Dendritic cell treated with granulocyte-macrophage colony-stimulating factor and Interleukin-4, amounts not matched to agents 40 ng/mL and 50 ng/mL, for 4 days (primary cell): ENCODE measurements at regions not wholly inside any gene's neighbourhood (a gene's known extent, or its start where the extent isn't known, plus 50 kb on each side); places are given as distances from the start of the nearest gene placed in this dataset.

Source experiments
- H3K27ac Mint-ChIP-seq: one replicate; pipeline ENCODE4 v1.8.0; 2022; ENCODE audit warnings: mild to moderate bottlenecking, mixed read lengths
- H3K27me3 Mint-ChIP-seq: one replicate; pipeline ENCODE4 v1.8.0; 2022; ENCODE audit warnings: mild to moderate bottlenecking, mixed read lengths
- H3K36me3 Mint-ChIP-seq: one replicate; pipeline ENCODE4 v1.8.0; 2022; ENCODE audit warnings: low read depth, mixed read lengths
- H3K4me1 Mint-ChIP-seq: one replicate; pipeline ENCODE4 v1.8.0; 2022; ENCODE audit warnings: low read depth, mixed read lengths
- H3K4me3 Mint-ChIP-seq: one replicate; pipeline ENCODE4 v1.8.0; 2022; ENCODE audit warnings: mild to moderate bottlenecking, moderate library complexity, mixed read lengths
- H3K9me3 Mint-ChIP-seq: one replicate; pipeline ENCODE4 v1.8.0; 2022; ENCODE audit warnings: mixed read lengths
- intact Hi-C: fragments of 100-400 bp; cut with micrococcal nuclease; formaldehyde crosslinking; loops from one replicate; pipeline ENCODE4 v1.15.0; 2022

DNA sequence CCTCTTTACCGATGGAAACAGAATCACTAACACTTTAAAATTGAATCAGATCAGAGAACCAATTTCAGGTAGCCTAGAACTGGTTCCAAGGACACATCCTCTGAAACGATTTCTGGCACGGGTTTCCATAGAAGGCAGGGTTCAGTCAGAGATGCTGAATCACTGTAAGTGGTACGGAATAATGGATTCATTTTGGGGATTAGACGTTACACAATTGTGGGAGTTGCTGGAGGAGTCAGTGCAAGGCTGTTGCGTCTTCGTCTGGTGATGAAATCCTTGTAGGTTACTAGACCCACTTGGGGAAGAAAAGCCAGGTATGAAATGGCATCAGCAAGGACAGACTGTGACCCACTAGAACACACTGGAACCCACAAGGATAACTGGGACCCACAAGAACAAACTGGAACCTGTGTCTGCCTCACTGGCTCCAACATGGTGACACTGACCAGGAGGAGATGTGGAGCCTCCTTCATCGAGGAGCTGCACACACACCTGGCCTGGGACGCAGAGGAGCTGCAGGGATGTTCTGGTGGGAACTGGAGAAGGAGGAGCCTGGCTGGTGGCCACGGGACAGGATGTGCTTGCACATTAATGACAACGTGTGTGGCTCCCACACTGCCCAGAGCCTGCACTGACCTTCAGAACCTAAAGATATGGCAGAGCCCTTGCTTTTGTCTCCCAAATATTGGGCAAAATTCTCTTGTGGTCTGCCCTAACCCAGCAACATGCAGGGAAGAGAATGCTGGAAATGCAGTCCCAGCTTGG is 105.1 kb downstream of the TRAPPC11 start:
- intact Hi-C loops: no loop called here
- no peaks in the 10 kb centered on the region for H3K27me3 Mint-ChIP-seq
- peaks cover 13% of the 10 kb centered on the region for H3K4me1 Mint-ChIP-seq
- H3K4me3 Mint-ChIP-seq: no peak overlapping the region
- H3K9me3 Mint-ChIP-seq: no peaks in the 10 kb centered on the region
- H3K36me3 Mint-ChIP-seq: no peaks in the 10 kb centered on the region
- H3K27ac Mint-ChIP-seq: no peak overlapping the region

DNA sequence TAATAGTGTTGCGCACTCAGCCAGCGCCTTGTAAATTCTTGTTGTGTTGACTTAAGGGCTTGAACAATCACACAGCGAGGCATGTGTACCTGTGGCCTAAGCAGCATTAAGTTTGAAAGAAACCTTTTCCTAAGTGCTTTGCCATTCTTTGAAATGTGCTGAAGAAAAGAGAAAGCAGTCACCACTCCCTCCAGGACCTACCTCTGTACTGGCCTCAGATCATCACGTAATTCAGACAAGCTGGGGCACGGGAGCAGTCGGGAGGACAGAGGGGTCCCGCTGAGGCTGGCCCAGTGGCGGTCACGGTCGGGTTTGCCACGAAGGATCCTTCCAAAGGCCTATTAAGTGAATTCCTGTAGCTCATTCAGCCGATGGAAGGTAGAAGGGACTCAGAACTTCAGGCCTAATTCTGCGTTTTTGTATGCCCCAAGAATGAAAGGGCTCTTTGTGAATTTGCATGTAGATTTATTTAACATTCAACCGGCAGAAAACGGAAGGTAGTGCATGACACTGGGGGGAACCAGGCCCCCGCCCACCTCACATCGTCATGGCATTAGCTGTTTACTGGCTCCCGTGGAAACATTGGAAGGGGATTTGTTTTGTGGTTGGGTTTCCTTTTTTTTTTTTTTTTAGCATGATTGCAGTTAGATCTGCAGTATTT is 106.3 kb downstream of the TRAPPC11 start:
- Mint-ChIP-seq H3K27ac (no peak overlapping the region), H3K36me3 (no peaks in the 10 kb centered on the region), H3K4me1 (peaks cover 13% of the 10 kb centered on the region), H3K27me3 (no peaks in the 10 kb centered on the region), H3K9me3 (no peaks in the 10 kb centered on the region), H3K4me3 (peak overlapping the region; percentile 27)
- intact Hi-C loops: no loop called here

DNA sequence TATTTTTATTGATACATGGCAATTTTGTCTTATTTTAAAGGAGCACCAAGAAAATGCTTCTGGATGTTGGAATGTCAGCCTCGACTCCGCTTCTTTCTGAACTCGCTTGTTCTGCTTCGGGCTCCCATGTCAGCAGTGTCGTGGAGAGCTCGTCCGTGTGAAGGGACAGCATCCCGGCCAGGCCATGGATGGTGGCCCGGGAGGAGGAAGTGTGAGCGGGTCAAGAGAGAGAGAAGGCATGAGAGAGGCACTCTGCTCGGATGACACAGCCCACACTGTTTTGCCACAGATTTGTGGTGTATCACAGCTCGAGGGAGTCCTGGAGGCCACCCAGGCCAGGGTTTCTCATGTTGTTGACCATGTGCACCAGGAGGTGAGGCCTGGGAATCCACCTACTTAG is 107.0 kb downstream of the TRAPPC11 start:
- Mint-ChIP-seq H3K36me3 (no peaks in the 10 kb centered on the region), H3K4me3 (no peak overlapping the region), H3K9me3 (no peaks in the 10 kb centered on the region), H3K27ac (no peak overlapping the region), H3K4me1 (peaks cover 13% of the 10 kb centered on the region), H3K27me3 (no peaks in the 10 kb centered on the region)
- intact Hi-C loops: no loop called here

DNA sequence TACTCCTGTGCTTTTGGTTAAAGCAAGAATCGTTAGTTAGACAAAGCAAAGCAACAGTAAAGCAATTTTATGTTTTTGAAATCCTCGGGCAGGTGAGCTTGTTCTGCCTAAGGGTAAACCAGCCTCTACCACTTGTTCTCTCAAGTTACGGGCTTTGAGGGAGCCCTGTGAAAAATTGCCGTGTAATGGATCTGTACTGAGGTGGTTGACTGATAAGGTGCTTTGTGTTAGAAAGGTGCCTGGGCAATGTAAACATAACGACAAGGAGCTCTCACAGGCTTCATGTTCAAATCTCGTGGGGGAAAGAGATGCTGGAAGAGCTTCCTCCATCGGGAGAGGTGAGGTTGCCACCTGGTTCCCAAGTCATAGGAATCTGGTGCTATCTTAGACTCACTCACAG is 111.8 kb downstream of the TRAPPC11 start:
- Mint-ChIP-seq H3K9me3 (no peaks in the 10 kb centered on the region), H3K27ac (no peak overlapping the region), H3K4me1 (peaks cover 8% of the 10 kb centered on the region), H3K36me3 (no peaks in the 10 kb centered on the region), H3K4me3 (no peak overlapping the region), H3K27me3 (no peaks in the 10 kb centered on the region)
- intact Hi-C loops: no loop called here

- H3K27ac Mint-ChIP-seq: no peak overlapping the region
- no peaks in the 10 kb centered on the region for H3K4me1 Mint-ChIP-seq
- no peaks in the 10 kb centered on the region for H3K9me3 Mint-ChIP-seq
- no peak overlapping the region for H3K4me3 Mint-ChIP-seq
- intact Hi-C loops: no loop called here
- H3K27me3 Mint-ChIP-seq: no peaks in the 10 kb centered on the region
- H3K36me3 Mint-ChIP-seq: no peaks in the 10 kb centered on the region
Observed at GRCh38 chr4:183772361-183772760, 113.3 kb downstream of the TRAPPC11 start.

GRCh38 chr4:183773790-183774189 is 114.7 kb downstream of the TRAPPC11 start:
- intact Hi-C loops: no loop called here

GRCh38 chr4:183783306-183783705 is 121.8 kb upstream of the STOX2 start:
- intact Hi-C loops: no loop called here
- Mint-ChIP-seq H3K27ac (no peak overlapping the region), H3K27me3 (no peaks in the 10 kb centered on the region), H3K4me3 (no peak overlapping the region), H3K36me3 (no peaks in the 10 kb centered on the region), H3K4me1 (no peaks in the 10 kb centered on the region), H3K9me3 (no peaks in the 10 kb centered on the region)

More at GRCh38 chr4:183773790-183774189, 114.7 kb downstream of the TRAPPC11 start:
- H3K27ac Mint-ChIP-seq: no peak overlapping the region
- H3K27me3 Mint-ChIP-seq: no peaks in the 10 kb centered on the region
- no peaks in the 10 kb centered on the region for H3K9me3 Mint-ChIP-seq
- H3K4me1 Mint-ChIP-seq: no peaks in the 10 kb centered on the region
- H3K4me3 Mint-ChIP-seq: no peak overlapping the region
- H3K36me3 Mint-ChIP-seq: no peaks in the 10 kb centered on the region

- Mint-ChIP-seq H3K9me3 (no peaks in the 10 kb centered on the region), H3K27ac (no peak overlapping the region), H3K27me3 (no peaks in the 10 kb centered on the region), H3K36me3 (no peaks in the 10 kb centered on the region), H3K4me1 (no peaks in the 10 kb centered on the region), H3K4me3 (no peak overlapping the region)
- intact Hi-C loops: no loop called here
Observed at GRCh38 chr4:183783991-183784553, 121.0 kb upstream of the STOX2 start.

DNA sequence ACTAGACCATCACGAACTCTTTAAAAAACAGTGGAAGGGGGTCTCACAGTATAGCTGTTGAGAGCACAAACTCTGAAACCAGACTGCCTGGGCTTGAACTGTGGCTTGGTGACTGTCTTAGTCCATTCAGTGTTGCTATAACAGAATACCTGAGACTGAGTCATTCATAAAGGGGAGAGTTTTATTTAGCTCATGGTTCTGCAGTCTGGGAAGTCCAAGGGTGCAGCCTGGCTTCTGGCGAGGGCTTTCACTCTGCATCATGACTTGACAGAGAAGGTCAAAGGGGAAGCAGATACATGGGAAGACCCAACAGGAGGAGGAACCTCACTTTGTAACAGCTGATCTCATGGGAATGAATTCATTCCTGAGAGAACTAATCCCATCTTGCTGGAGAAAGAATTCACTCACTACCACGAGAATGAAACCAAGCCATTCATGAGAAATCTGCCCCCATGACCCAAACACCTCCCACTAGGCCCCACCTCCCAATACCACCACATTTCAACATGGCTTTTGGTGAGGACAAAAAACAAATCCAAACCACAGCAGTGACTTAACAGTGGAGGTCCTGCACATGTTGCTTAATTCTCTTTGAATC is 116.7 kb upstream of the STOX2 start:
- Mint-ChIP-seq H3K4me3 (no peak overlapping the region), H3K36me3 (no peaks in the 10 kb centered on the region), H3K9me3 (peaks cover 8% of the 10 kb centered on the region), H3K27me3 (peaks cover 5% of the 10 kb centered on the region), H3K4me1 (no peaks in the 10 kb centered on the region), H3K27ac (no peak overlapping the region)
- intact Hi-C loops: no loop called here

GRCh38 chr4:183789657-183790056 is 115.5 kb upstream of the STOX2 start:
- intact Hi-C loops: no loop called here
- H3K4me3 Mint-ChIP-seq: no peak overlapping the region
- H3K36me3 Mint-ChIP-seq: no peaks in the 10 kb centered on the region
- H3K27ac Mint-ChIP-seq: no peak overlapping the region
- H3K9me3 Mint-ChIP-seq: peaks cover 11% of the 10 kb centered on the region
- peaks cover 5% of the 10 kb centered on the region for H3K27me3 Mint-ChIP-seq
- H3K4me1 Mint-ChIP-seq: no peaks in the 10 kb centered on the region

GRCh38 chr4:183790661-183791060 is 114.4 kb upstream of the STOX2 start:
- Mint-ChIP-seq H3K27me3 (peaks cover 9% of the 10 kb centered on the region), H3K4me1 (no peaks in the 10 kb centered on the region), H3K4me3 (no peak overlapping the region), H3K9me3 (peaks cover 11% of the 10 kb centered on the region), H3K27ac (no peak overlapping the region), H3K36me3 (no peaks in the 10 kb centered on the region)
- intact Hi-C loops: no loop called here

DNA sequence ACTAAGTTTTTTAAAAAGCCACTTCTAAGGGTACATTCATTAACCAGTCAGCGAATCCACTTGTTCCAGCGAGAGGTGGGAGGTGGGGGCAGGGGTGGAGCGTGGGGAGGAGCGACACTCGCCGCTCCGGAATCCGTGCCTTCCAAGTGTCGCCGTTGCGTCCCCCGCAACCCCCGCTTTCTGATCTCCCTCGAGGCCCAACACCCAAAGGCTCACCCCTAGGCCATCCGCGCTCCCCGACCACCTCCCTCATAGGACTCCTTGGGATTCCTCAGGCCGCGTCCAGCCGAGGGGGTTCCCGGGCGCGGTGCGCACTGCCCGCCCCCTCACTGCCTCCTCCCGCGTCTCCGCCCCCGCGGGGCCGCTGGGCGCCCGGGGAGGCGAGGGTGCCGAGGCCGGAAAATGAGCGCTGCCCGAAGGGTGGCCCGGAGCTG is 108.1 kb upstream of the STOX2 start:
- Mint-ChIP-seq H3K4me3 (peak overlapping the region; percentile 54), H3K27ac (no peak overlapping the region), H3K9me3 (peaks cover 11% of the 10 kb centered on the region), H3K4me1 (no peaks in the 10 kb centered on the region), H3K27me3 (peaks cover 53% of the 10 kb centered on the region), H3K36me3 (no peaks in the 10 kb centered on the region)
- intact Hi-C loops: no loop called here

DNA sequence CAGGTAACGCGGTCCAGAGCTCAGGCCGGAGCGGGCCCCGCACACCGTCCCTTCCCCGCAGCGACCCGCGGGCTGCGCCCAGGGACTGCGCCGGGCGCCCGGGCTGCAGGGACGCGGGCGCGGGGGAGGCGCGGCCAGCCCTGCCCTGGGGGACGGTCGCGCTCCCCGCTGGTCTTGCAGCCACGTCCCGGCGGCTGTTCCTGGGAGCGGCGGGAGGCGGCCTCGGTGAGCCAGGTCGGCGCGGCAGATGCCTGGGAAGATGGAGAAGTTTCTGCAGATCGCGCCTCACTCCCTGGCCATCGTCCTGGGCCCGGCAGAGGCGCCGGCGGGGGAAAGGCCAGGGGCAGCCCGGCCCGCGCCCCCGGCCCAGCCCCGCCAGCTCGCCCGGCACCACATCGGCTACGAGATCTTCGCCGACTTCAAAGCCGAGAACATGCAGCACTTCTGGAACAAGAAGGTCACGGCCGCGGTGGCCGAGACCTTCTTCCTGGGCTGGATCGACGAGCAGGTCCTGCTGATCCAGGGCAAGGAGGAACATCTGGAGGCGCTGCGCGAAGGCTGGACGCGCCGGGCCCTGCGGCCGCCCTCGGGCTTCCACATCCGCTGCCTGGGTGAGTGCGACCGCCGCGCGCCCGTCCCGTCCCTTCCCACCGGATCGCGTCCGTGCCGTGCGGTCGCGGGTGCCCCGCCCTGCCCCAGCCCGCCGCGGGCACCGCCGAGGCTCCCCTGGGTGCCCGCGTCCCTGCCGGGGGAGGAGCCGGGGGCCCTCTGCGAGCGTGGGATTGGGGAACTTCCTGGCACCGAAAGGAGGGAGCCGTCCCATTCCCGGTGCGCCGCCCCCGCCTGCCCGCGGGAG is 107.4 kb upstream of the STOX2 start:
- intact Hi-C loops: no loop called here

More for the DNA sequence above, 107.4 kb upstream of the STOX2 start:
- Mint-ChIP-seq H3K27me3 (peaks cover 53% of the 10 kb centered on the region), H3K36me3 (no peaks in the 10 kb centered on the region), H3K4me1 (no peaks in the 10 kb centered on the region), H3K4me3 (peak overlapping the region; percentile 67), H3K27ac (no peak overlapping the region), H3K9me3 (peaks cover 11% of the 10 kb centered on the region)
